ENCODE measurements at regions not wholly inside any gene's neighbourhood (a gene's known extent, or its start where the extent isn't known, plus 50 kb on each side); places are given as distances from the start of the nearest gene placed in this dataset.

DNA sequence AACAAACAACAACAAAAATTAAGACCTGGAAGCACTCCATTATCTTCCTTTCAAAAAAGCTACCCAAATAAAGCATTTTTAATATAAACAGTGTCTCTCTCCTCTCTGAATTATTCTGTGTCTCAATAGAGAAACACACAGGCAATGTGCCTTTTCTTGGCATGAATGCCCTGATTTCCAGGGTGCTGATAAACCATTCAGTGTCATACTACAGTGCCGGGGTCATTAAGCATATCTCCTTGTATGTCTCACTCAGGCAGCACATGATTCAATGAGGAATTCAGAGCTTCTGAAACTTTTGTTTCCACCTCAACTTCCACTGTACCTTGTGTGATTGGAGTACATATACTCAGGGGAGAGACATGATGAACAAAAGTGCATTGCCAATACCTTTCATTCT, 294.0 kb upstream of the SLC24A2 start:
- no peak for DNase-seq (ENCODE audit: low spot score)
- TF ChIP-seq, protein P1, sequence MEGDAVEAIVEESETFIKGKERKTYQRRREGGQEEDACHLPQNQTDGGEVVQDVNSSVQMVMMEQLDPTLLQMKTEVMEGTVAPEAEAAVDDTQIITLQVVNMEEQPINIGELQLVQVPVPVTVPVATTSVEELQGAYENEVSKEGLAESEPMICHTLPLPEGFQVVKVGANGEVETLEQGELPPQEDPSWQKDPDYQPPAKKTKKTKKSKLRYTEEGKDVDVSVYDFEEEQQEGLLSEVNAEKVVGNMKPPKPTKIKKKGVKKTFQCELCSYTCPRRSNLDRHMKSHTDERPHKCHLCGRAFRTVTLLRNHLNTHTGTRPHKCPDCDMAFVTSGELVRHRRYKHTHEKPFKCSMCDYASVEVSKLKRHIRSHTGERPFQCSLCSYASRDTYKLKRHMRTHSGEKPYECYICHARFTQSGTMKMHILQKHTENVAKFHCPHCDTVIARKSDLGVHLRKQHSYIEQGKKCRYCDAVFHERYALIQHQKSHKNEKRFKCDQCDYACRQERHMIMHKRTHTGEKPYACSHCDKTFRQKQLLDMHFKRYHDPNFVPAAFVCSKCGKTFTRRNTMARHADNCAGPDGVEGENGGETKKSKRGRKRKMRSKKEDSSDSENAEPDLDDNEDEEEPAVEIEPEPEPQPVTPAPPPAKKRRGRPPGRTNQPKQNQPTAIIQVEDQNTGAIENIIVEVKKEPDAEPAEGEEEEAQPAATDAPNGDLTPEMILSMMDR (IDR thresholded peaks at IDR 0.05; ENCODE audit: extremely low read depth, missing control alignments), result no peak

- TF ChIP-seq, protein P1 (IDR thresholded peaks at IDR 0.05; ENCODE audit: extremely low read depth, missing control alignments), result no peak
- DNase-seq (ENCODE audit: low spot score), result no peak
These were observed 293.6 kb upstream of the SLC24A2 start for GRCh38 chr9:20082406-20082805.

- DNase-seq (ENCODE audit: low spot score), result no peak
- TF ChIP-seq, protein P1 (IDR thresholded peaks at IDR 0.05; ENCODE audit: extremely low read depth, missing control alignments), result no peak
These were observed 289.4 kb upstream of the SLC24A2 start for GRCh38 chr9:20078246-20078645.

DNA sequence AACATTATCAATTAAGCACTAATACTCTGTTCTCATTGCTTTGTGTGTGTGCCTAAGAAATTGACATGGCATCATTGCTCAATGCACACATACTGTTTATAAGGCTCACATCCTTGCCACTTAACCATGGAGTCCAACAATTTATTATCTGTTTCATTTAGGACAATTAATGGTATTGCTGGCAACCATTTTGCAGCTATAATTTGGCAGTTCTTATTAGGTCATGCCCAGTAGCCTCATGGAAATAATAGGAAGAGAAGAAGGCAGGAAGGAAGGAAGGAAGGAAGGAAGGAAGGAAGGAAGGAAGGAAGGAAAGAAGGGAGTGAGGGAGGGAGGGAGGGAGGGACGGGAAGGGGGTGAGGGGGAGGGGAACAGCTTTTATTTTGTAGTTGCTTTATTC, 285.5 kb upstream of the SLC24A2 start:
- TF ChIP-seq, protein P1 (IDR thresholded peaks at IDR 0.05; ENCODE audit: extremely low read depth, missing control alignments), result no peak
- no peak for DNase-seq (ENCODE audit: low spot score)

GRCh38 chr9:20070336-20070735, 281.5 kb upstream of the SLC24A2 start:
- TF ChIP-seq, protein P1 (IDR thresholded peaks at IDR 0.05; ENCODE audit: extremely low read depth, missing control alignments), result no peak
- DNase-seq (ENCODE audit: low spot score), result no peak

GRCh38 chr9:20065796-20066700, 277.2 kb upstream of the SLC24A2 start:
- no peak for DNase-seq (ENCODE audit: low spot score)
- TF ChIP-seq, protein P1 (IDR thresholded peaks at IDR 0.05; ENCODE audit: extremely low read depth, missing control alignments), result no peak

GRCh38 chr9:20065046-20065445, 276.2 kb upstream of the SLC24A2 start:
- no peak for DNase-seq (ENCODE audit: low spot score)
- TF ChIP-seq, protein P1 (IDR thresholded peaks at IDR 0.05; ENCODE audit: extremely low read depth, missing control alignments), result no peak

Data from GM20000 (cell line).